ENCODE measurements at regions not wholly inside any gene's neighbourhood (a gene's known extent, or its start where the extent isn't known, plus 50 kb on each side); places are given as distances from the start of the nearest gene placed in this dataset.

DNA sequence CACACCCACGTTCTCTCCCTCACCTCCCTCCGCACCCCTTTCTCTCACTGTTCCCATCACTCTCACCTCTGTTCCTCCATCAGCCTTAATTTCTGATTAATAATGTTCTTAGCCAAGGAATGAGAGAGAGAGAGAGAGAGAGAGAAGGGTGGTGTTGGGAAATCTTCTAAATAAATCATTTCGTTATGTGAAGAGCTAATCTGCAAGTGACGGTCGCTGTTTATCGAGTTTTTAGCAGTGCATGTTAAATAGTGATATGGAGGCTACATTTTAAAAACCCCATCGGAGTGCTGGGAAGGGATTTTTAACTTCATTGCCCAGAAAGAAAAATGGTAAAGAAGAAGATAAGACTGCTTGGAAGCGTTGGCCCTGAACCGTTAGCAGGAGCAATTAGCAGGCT lies 203.3 kb upstream of the LHX5 start:
- TF ChIP-seq, protein P1, sequence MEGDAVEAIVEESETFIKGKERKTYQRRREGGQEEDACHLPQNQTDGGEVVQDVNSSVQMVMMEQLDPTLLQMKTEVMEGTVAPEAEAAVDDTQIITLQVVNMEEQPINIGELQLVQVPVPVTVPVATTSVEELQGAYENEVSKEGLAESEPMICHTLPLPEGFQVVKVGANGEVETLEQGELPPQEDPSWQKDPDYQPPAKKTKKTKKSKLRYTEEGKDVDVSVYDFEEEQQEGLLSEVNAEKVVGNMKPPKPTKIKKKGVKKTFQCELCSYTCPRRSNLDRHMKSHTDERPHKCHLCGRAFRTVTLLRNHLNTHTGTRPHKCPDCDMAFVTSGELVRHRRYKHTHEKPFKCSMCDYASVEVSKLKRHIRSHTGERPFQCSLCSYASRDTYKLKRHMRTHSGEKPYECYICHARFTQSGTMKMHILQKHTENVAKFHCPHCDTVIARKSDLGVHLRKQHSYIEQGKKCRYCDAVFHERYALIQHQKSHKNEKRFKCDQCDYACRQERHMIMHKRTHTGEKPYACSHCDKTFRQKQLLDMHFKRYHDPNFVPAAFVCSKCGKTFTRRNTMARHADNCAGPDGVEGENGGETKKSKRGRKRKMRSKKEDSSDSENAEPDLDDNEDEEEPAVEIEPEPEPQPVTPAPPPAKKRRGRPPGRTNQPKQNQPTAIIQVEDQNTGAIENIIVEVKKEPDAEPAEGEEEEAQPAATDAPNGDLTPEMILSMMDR (IDR thresholded peaks at IDR 0.05; ENCODE audit: borderline replicate concordance, control extremely low read depth, extremely low read depth, insufficient read depth, missing control alignments), result no peak
- in situ Hi-C loops (cut with MboI; ENCODE audit: low sequenced_read_pairs, unreplicated experiment), result no loop called here
- no peak for DNase-seq (ENCODE audit: low spot score)

DNA sequence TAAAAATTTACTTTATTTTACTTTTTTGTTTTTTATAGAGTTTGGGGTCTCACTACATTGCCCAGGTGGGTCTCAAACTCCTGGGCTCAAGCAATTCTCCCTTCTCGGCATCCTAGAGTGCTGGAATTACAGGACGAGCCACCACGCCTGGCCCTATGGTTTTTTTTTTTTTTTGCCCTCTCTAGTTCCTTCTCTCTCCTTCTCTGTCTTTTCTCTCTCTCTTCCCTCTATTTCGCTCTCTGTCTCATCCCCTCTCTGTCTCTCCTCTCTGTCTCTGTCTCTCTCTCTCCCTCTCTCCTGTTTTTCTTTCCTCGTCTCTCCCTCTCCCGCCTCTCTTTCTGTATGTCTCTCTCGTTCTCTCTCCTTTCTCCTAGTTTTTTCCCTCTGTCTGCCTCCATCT lies 202.6 kb upstream of the LHX5 start:
- no peak for DNase-seq (ENCODE audit: low spot score)
- in situ Hi-C loops (cut with MboI; ENCODE audit: low sequenced_read_pairs, unreplicated experiment), result no loop called here
- TF ChIP-seq, protein P1 (IDR thresholded peaks at IDR 0.05; ENCODE audit: borderline replicate concordance, control extremely low read depth, extremely low read depth, insufficient read depth, missing control alignments), result no peak

DNA sequence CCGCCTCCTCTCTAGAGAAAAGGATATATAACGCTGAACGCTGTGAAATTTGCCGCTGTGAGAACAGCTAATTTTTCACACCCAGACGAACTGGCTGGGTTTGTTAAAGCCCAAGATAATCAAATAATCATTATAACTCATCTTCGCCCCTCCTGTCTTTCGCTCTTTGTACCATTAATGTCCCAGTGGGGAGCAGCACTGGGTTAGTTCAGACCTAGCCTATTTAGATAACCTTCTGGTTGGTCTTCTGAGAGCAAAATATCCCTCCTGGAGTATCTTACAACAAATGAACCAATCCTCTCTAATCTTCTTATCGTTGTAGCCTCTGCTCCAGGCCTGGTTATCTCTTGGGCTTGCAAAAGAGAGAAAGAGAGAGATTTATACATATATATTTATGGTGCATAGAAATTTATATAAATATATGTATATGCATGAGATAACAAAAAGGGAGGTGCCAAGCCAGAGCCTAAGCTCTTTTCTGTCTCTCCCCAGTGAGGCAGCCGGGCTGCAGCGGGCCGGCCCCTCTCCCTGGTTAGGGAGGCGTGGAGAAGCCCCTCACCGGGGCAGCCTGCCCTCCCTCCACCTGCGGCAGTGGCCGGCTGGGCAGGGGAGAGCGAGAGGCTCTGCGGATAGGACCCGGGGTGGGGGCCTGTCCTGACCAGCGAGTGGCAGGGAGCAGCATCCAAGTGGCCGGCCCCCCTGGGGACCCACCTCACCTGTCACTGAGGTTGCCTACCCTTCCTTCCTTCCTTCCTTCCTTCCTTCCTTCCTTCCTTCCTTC lies 202.0 kb upstream of the LHX5 start:
- DNase-seq (ENCODE audit: low spot score), result no peak
- in situ Hi-C loops (cut with MboI; ENCODE audit: low sequenced_read_pairs, unreplicated experiment), result no loop called here
- TF ChIP-seq, protein P1 (IDR thresholded peaks at IDR 0.05; ENCODE audit: borderline replicate concordance, control extremely low read depth, extremely low read depth, insufficient read depth, missing control alignments), result no peak

DNA sequence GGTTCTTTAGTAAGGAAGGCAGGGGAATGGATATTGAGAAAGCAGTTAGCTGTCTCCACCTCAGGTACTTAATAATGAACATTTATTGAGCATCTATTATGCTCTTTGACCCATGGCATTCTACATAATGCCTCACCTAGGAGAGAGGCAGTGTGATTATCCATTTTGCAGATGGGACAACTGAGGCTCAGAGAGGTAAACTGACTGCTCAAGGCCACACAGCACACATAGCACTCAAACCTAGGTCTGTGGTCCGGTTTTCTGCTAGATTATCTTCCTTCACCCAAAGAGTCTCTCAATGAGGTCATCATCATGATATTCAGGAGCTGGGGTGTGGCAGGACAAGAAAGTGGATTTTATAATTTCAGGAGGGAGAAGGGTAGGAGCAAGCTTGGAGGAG lies 199.1 kb upstream of the LHX5 start:
- TF ChIP-seq, protein P1 (IDR thresholded peaks at IDR 0.05; ENCODE audit: borderline replicate concordance, control extremely low read depth, extremely low read depth, insufficient read depth, missing control alignments), result no peak
- in situ Hi-C loops (cut with MboI; ENCODE audit: low sequenced_read_pairs, unreplicated experiment), result no loop called here
- no peak for DNase-seq (ENCODE audit: low spot score)

DNA sequence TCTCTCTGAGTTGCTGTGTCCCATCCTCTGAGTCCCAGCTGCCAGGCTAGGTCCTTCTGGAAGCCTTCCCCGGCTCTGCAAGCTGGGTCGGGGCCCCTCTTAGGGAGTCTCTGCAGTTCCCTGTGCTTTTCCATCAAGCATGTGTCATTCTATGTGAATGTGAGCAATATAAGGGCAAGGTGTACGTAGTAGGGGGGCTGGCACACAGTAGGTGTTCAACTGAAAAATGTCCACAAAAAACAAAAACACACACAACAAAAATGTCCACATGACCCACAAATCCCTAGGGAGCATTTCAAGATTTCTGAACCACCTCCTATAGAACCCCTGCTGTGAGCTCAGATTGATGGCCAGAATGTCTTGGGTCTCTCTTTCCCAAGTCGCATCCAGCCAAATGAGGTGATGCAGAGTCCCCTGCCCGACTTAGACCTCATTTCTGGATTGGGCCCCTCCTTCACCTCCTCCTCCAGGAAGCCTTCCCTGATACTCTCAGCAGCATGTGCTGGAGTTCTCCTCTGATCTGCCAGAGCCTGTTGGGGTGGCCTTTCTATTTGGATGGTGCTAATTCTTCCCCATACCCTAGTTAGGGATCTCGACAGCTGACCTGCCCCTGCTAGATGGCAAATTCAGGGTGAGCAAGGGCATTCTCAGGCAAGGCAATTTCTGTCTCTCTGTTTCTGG lies 196.1 kb upstream of the LHX5 start:
- TF ChIP-seq, protein P1 (IDR thresholded peaks at IDR 0.05; ENCODE audit: borderline replicate concordance, control extremely low read depth, extremely low read depth, insufficient read depth, missing control alignments), result no peak
- in situ Hi-C loops (cut with MboI; ENCODE audit: low sequenced_read_pairs, unreplicated experiment), result no loop called here
- no peak for DNase-seq (ENCODE audit: low spot score)

DNA sequence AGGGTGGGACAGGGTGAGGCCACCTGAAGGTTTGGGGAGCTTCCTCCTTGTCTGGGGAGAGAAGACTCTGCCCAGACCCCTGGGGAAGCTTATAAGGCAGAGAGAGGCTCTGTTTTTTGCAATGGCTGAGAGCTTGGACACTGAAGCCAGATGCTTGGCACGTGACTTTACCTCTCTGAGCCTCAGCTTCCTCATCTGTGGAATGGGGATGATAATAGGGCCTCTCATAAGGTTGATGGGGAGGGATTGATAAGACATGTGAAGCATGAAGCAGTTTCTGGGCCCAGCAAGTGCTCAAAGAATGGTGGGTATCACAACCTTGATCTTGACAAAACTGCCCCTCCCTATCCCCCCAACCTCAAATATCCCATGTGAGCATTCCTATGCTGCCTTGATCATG lies 195.4 kb upstream of the LHX5 start:
- in situ Hi-C loops (cut with MboI; ENCODE audit: low sequenced_read_pairs, unreplicated experiment), result no loop called here
- TF ChIP-seq, protein P1 (IDR thresholded peaks at IDR 0.05; ENCODE audit: borderline replicate concordance, control extremely low read depth, extremely low read depth, insufficient read depth, missing control alignments), result no peak
- no peak for DNase-seq (ENCODE audit: low spot score)

Data from GM13976 (cell line).